Central memory CD4-positive, alpha-beta T cell (primary cell): ENCODE measurements at regions not wholly inside any gene's neighbourhood (a gene's known extent, or its start where the extent isn't known, plus 50 kb on each side); places are given as distances from the start of the nearest gene placed in this dataset.

Experiments used
- DNase-seq: peaks from one replicate; pipeline ENCODE4 v3.0.0; 2022

- DNase-seq: no peak
These were observed 152.1 kb downstream of the PTGER3 start for GRCh38 chr1:70895531-70895930.

GRCh38 chr1:70896224-70896623 is 151.4 kb downstream of the PTGER3 start:
- no peak for DNase-seq

- no peak for DNase-seq
These were observed 150.3 kb downstream of the PTGER3 start for GRCh38 chr1:70897273-70897672.

GRCh38 chr1:70899735-70900134 is 147.9 kb downstream of the PTGER3 start:
- DNase-seq: no peak

GRCh38 chr1:70902211-70902610 is 145.4 kb downstream of the PTGER3 start:
- no peak for DNase-seq

- no peak for DNase-seq
These were observed 140.8 kb downstream of the PTGER3 start for GRCh38 chr1:70906800-70907199.

- DNase-seq: no peak
These were observed 139.9 kb downstream of the PTGER3 start for GRCh38 chr1:70907563-70908310.

- no peak for DNase-seq
These were observed 138.3 kb downstream of the PTGER3 start for GRCh38 chr1:70909262-70909822.

GRCh38 chr1:70910013-70910412 is 137.6 kb downstream of the PTGER3 start:
- DNase-seq: no peak

GRCh38 chr1:70911861-70912260 is 135.8 kb downstream of the PTGER3 start:
- DNase-seq: no peak

- DNase-seq: no peak
These were observed 133.4 kb downstream of the PTGER3 start for GRCh38 chr1:70914224-70914623.

GRCh38 chr1:70915258-70916033 is 132.2 kb downstream of the PTGER3 start:
- DNase-seq: no peak

- DNase-seq: no peak
These were observed 131.6 kb downstream of the PTGER3 start for GRCh38 chr1:70916034-70916427.

- DNase-seq: no peak
These were observed 127.8 kb downstream of the PTGER3 start for GRCh38 chr1:70919706-70920323.
